Vagina (tissue), 2 donors: ENCODE measurements at regions not wholly inside any gene's neighbourhood (a gene's known extent, or its start where the extent isn't known, plus 50 kb on each side); places are given as distances from the start of the nearest gene placed in this dataset.

Source experiments
- CTCF ChIP-seq, 3 experiments: fragments of 450-650 bp in 2 of 3; fragments of 200-600 bp in 1 of 3; sonication (generic) in 1 of 3; IDR thresholded peaks; one replicate each; pipeline ENCODE4 v1.5.1; 2017 to 2019; ENCODE audit warnings: antibody characterized with exemption in 3 of 3, mild to moderate bottlenecking in 2 of 3, moderate library complexity in 2 of 3
- POLR2A ChIP-seq, 2 donors: fragments of 450-650 bp; IDR thresholded peaks; one replicate each; pipeline ENCODE4 v1.6.1; 2017; ENCODE audit warnings: antibody characterized with exemption in 2 of 2, mild to moderate bottlenecking in 2 of 2, moderate library complexity in 2 of 2
- POLR2AphosphoS5 ChIP-seq, 2 donors: sonication (generic); formaldehyde crosslinking; IDR thresholded peaks; one replicate each; pipeline ENCODE4 v1.9.0; 2017; ENCODE audit warnings: antibody characterized with exemption in 2 of 2, mild to moderate bottlenecking in 2 of 2, low read depth in 1 of 2; ENCODE audit not compliant: insufficient read depth in 1 of 2

DNA sequence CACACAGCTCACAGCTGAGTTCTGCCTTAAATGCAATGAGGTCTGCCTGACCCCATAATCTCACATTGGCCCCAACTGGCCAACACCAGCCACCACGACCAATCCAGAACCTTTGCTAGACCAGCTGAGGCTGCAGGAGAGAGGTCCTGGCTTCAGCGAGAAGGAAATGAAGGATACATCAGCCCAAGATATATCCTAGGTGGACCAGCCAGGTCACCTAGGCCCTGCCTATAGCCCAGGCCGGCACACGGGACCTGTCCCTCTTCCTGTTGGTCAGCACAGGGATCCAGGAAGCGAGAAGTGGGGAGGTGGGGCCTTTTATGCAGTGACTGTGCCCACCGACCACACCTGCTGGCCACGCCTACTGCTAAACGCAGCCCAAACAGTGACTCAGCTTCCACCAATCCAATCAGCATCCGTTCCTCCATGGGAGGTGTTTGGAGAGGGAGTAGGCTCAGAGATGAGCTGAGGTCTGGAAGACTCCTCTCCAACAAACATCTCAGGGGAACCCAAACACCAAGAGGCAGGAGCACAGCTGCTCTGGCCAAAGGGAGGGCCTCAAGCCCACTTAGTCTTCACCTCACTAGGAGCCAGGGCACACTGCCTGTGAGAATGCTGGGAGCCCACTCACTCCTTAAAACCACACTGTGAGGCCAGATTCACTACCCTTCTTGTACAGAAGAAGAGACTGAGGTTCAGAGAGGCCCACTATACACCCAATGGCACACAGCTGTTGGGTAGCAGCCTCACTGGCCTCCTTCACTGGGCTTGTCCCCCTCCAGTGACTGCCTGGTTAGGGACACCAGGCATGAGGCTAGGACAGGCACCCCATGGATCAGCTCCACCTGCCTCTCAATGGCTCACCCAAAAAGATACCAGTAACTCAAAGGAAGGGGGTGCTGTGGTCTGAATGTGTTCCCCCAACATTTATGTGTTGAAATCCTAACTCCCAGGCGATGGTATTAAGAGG, 51.3 kb upstream of the PPP2R5C start:
- TF ChIP-seq CTCF (IDR thresholded peaks at IDR 0.05) (no peak), POLR2A (IDR thresholded peaks at IDR 0.05) (no peak), POLR2AphosphoS5 (IDR thresholded peaks at IDR 0.05; ENCODE audit: insufficient read depth in 1 of 2, low read depth in 1 of 2) (no peak)
